Caki2 (cell line): ENCODE measurements at regions not wholly inside any gene's neighbourhood (a gene's known extent, or its start where the extent isn't known, plus 50 kb on each side); places are given as distances from the start of the nearest gene placed in this dataset.

ENCODE experiments used
- DNase-seq: peaks from one replicate; pipeline ENCODE4 v3.0.0-alpha.2; 2015; ENCODE audit warnings: low read depth
- in situ Hi-C: cut with HindIII; loops from 2 replicates; pipeline ENCODE4 v1.10.0; 2016; ENCODE audit warnings: low sequenced_read_pairs, low pct_unique_long_range_greater_than_20kb, mixed read lengths

DNA sequence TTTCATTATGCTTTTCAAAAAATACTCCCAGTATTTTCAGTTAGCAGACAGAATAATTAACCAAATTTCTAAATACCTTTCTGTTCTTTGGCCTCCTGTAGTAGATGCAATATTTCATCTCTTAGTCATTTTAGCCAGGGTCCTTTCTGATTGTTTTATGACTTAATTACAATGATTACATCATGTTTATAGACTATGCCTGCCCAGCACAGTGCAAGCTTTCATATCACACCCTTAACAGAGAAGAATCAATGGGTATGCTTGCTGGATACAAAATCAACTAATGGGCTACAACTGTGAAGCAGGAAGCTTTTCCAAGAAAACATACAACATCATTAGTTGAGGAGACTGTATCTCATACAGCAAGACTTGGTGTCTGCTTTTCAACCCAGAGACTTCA, 119.8 kb upstream of the NRSN1 start:
- in situ Hi-C loops: no loop called here
- no peak for DNase-seq

- in situ Hi-C loops: no loop called here
- no peak for DNase-seq
Observed at GRCh38 chr6:24009319-24009718, 116.7 kb upstream of the NRSN1 start.

- DNase-seq: no peak
- in situ Hi-C loops: no loop called here
Observed at GRCh38 chr6:24010133-24010532, 115.9 kb upstream of the NRSN1 start.

- in situ Hi-C loops: no loop called here
- no peak for DNase-seq
Observed at GRCh38 chr6:24016286-24016685, 109.7 kb upstream of the NRSN1 start.

GRCh38 chr6:24016857-24017256, 109.2 kb upstream of the NRSN1 start:
- in situ Hi-C loops: no loop called here
- DNase-seq: no peak

- in situ Hi-C loops: no loop called here
- DNase-seq: no peak
Observed at GRCh38 chr6:24019393-24019792, 106.6 kb upstream of the NRSN1 start.

- in situ Hi-C loops: no loop called here
- no peak for DNase-seq
Observed at GRCh38 chr6:24019830-24020229, 106.2 kb upstream of the NRSN1 start.

DNA sequence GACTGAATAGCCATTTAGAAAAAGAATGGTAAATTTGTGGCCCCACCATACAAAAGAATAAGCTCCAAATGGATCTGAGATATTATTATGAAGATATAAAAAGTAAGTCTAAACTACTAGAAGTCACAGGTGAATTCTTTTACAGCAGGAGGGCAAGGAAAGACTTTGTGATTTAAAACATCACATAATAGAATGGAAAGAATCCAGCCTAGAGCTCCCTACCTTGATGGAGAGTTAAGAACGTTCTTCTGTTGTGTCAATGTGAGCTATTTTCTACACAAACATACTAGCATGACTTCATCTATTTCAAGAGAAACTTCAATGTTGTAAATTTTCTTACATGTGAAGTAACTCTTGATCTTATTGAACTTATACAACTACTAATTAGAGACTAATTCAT, 100.0 kb upstream of the NRSN1 start:
- no peak for DNase-seq
- in situ Hi-C loops: no loop called here

- DNase-seq: no peak
- in situ Hi-C loops: no loop called here
Observed at GRCh38 chr6:24031496-24031895, 94.5 kb upstream of the NRSN1 start.

- DNase-seq: no peak
- in situ Hi-C loops: no loop called here
Observed at GRCh38 chr6:24032896-24033688, 92.9 kb upstream of the NRSN1 start.

GRCh38 chr6:24043848-24044247, 82.2 kb upstream of the NRSN1 start:
- in situ Hi-C loops: no loop called here

DNA sequence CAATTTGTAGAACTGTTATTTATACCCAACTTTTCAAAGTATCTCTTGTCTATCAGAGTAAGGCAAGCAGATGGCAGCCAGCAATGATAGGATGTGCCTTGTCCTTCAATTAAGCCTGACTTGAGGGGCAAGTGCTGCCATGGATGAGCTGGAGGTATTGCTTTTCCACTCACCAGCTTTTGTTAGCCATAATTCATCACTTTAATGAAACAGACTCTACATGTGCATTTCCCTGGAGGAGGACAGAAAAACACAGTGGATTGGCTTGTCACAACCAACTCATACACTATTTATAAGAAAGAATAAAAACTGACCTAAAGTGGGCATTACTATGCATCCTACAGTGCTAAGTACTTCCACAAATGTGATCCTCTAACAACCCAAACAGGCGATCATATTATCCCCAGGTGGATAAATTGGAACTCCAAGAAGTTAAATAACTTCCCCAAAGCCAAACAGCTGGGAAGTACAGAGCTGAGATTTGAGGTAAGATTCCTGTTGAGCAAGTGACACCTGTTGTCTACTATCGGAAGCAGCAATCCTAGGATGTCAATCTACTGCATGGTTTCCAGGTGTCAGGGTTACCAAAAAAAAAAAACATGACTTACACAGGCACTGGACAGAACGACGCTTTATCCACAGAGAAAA, 73.9 kb upstream of the NRSN1 start:
- DNase-seq: no peak
- in situ Hi-C loops: no loop called here

More at GRCh38 chr6:24043848-24044247, 82.2 kb upstream of the NRSN1 start:
- no peak for DNase-seq

GRCh38 chr6:24052590-24052961, 73.4 kb upstream of the NRSN1 start:
- in situ Hi-C loops: no loop called here
- DNase-seq: no peak

DNA sequence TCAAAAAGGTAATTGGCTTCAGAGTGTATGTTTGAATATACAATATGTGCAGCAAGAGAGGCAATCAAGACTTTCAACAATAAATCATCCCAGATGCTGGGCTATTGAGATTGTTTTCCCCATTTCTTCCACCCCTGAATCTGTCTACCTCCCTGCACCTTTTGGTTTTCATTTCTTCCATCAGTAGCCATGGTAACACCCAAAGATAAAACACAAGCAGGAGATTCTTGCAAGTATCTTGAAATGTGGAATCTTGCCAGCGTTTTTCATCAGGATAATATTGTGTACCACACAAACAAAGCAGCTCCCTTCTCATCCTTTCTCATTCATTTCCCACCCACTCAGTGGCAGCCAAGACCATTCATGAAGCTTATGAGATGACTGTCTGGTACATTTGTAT, 73.0 kb upstream of the NRSN1 start:
- in situ Hi-C loops: no loop called here
- DNase-seq: no peak

DNA sequence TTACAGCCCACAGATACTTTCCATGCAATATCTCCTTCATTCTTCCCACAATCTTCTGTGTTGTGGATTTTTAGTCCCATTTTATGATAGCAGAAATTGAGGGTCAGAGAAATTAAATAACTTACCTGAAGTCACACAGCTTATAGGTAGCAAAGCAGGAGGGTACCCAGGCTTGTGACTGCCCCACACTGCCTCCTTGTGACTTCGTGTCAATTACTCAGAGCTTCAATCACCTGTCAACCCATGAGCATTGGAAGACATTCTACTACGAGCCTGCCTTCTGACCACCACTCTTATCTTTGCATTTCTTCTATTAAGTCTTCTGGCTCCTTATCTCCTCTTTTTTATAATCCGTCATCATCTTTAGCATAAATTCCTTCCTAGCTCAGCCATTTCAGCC, 71.6 kb upstream of the NRSN1 start:
- no peak for DNase-seq
- in situ Hi-C loops: no loop called here

DNA sequence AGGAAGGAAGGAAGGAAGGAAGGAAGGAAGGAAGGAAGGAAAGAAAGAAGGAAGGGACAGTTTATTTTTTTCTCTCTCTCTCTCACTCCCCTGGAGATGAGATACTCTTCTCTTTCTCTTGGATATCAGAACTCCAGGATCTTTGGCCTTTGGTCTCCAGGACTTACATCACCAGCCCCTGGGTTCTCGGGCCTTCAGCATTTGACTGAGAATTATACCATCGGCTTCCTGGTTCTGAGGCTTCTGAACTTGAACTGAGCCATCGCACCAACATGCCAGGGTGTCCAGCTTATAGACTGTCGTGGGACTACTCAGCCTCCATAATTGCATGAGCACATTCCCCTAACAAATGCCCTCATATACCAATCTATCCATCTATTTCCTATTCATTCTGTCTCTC, 69.4 kb upstream of the NRSN1 start:
- in situ Hi-C loops: no loop called here
- no peak for DNase-seq

- in situ Hi-C loops: no loop called here
- no peak for DNase-seq
Observed at GRCh38 chr6:24057030-24057429, 69.0 kb upstream of the NRSN1 start.

DNA sequence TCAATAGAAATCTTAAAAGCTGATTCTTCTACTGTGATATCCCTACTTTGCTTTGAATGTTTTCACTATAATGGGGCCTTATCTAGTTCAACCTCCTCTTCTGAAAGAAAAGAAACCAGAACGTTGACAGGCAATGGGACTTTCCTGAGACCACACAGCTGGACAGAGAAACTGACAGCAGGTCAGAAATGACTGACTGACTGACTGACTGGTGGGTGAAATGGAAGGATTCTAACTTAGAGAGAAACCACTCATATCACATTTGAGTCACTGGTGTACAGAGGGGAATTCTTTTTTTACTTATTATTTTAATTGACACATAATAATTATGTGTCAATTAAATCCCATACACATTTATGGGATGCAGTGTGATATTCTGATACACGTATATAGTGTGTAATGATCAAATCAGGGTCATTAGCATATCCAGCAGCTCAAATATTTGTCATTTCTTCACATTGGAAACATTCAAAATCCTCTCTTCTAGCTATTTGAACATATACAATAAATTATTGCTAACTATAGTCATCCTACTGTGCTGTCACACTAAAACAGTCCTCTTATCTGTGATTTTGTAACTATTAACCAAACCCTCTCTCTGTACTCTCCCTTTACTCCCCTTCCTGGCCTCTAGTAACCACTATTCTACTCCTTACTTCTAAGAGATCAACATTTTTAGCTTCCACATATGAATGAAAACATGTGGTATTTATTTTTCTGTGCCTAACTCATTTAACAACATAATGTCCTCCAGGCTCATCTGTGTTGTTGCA, 64.8 kb upstream of the NRSN1 start:
- DNase-seq: no peak
- in situ Hi-C loops: no loop called here

GRCh38 chr6:24064106-24064505, 61.9 kb upstream of the NRSN1 start:
- in situ Hi-C loops: no loop called here
- DNase-seq: peak; percentile 4
